PC-3 (cell line): ENCODE measurements at regions not wholly inside any gene's neighbourhood (a gene's known extent, or its start where the extent isn't known, plus 50 kb on each side); places are given as distances from the start of the nearest gene placed in this dataset.

Experiments used
- CTCF ChIP-seq: fragments of 300-600 bp; sonication (generic); conservative IDR thresholded peaks from 2 replicates; pipeline ENCODE4 v1.5.1; 2017; ENCODE audit warnings: antibody characterized with exemption, low read depth, mild to moderate bottlenecking, low read length
- EZH2 ChIP-seq: fragments of 300-600 bp; sonication (generic); IDR thresholded peaks from one replicate; pipeline ENCODE4 v1.6.1; 2017; ENCODE audit warnings: antibody characterized with exemption, mild to moderate bottlenecking, low read length; ENCODE audit not compliant: unreplicated experiment
- EZH2phosphoT487 ChIP-seq: fragments of 300-600 bp; sonication (generic); IDR thresholded peaks from 2 replicates; pipeline ENCODE4 v1.6.1; 2018; ENCODE audit warnings: mild to moderate bottlenecking, antibody characterized with exemption, low read length, borderline replicate concordance

- TF ChIP-seq CTCF (no peak), EZH2 (no peak), EZH2phosphoT487 (no peak)
Observed at GRCh38 chr3:87044846-87045245, 53.9 kb upstream of the VGLL3 start.
